Fibroblast of lung (primary cell): ENCODE measurements at regions not wholly inside any gene's neighbourhood (a gene's known extent, or its start where the extent isn't known, plus 50 kb on each side); places are given as distances from the start of the nearest gene placed in this dataset.

Source experiments
- DNase-seq, 2 donors: peaks; one replicate each; pipeline versions ENCODE4 v3.0.0 to v3.0.0-alpha.2; 2010; ENCODE audit warnings: low read depth in 2 of 2
- H2AFZ ChIP-seq: 2 replicates; pipeline ENCODE4 v1.5.1; 2012; ENCODE audit warnings: low read length, control low read depth, inconsistent platforms
- H3K27ac ChIP-seq: 2 replicates; pipeline ENCODE4 v1.5.1; 2011; ENCODE audit warnings: low read length, control low read depth; ENCODE audit not compliant: insufficient read depth
- H3K27me3 ChIP-seq: 2 replicates; pipeline ENCODE4 v1.5.1; 2011; ENCODE audit warnings: mild to moderate bottlenecking, low read length; ENCODE audit not compliant: control insufficient read depth, insufficient read depth
- H3K36me3 ChIP-seq: 2 replicates; pipeline ENCODE4 v1.5.1; 2011; ENCODE audit warnings: low read length; ENCODE audit not compliant: control insufficient read depth, insufficient read depth
- H3K4me1 ChIP-seq: 2 replicates; pipeline ENCODE4 v1.5.1; 2011; ENCODE audit warnings: low read length; ENCODE audit not compliant: control insufficient read depth, insufficient read depth; ENCODE audit errors: extremely low read depth
- H3K4me2 ChIP-seq: 2 replicates; pipeline ENCODE4 v1.5.1; 2011; ENCODE audit warnings: low read length, control low read depth; ENCODE audit not compliant: insufficient read depth; ENCODE audit errors: extremely low read depth
- H3K4me3 ChIP-seq, 4 experiments: fragments of 200-600 bp in 1 of 4; sonication (generic) in 1 of 4; replicated peaks in 1 of 4; 2 replicates each; pipeline ENCODE4 v1.5.1; 2011 to 2016; ENCODE audit warnings: low read length in 4 of 4, low read depth in 3 of 4, mild to moderate bottlenecking in 3 of 4, control low read depth in 2 of 4, inconsistent platforms in 1 of 4, mixed read lengths in 1 of 4; ENCODE audit not compliant: insufficient read depth in 1 of 4; ENCODE audit errors: control extremely low read depth in 1 of 4
- H3K79me2 ChIP-seq: 2 replicates; pipeline ENCODE4 v1.5.1; 2012; ENCODE audit warnings: mild to moderate bottlenecking, low read length, inconsistent platforms; ENCODE audit not compliant: control insufficient read depth, insufficient read depth
- H3K9ac ChIP-seq: 2 replicates; pipeline ENCODE4 v1.5.1; 2011; ENCODE audit warnings: mild to moderate bottlenecking, low read length, control low read depth; ENCODE audit not compliant: insufficient read depth
- H3K9me3 ChIP-seq: 2 replicates; pipeline ENCODE4 v1.5.1; 2012; ENCODE audit warnings: low read depth, low read length; ENCODE audit not compliant: control insufficient read depth, insufficient read depth
- H4K20me1 ChIP-seq: 2 replicates; pipeline ENCODE4 v1.5.1; 2011; ENCODE audit warnings: low read length; ENCODE audit not compliant: control insufficient read depth, insufficient read depth; ENCODE audit errors: extremely low read depth
- EZH2 ChIP-seq: IDR thresholded peaks from 2 replicates; pipeline ENCODE4 v1.5.1; 2012; ENCODE audit warnings: low read length, control low read depth, mild to moderate bottlenecking; ENCODE audit errors: missing control alignments
- TF ChIP-seq, protein P1 (sequence below), 2 donors: IDR thresholded peaks in 1 of 2; conservative IDR thresholded peaks in 1 of 2; 1 replicate in 1 of 2; 2 replicates in 1 of 2; pipeline ENCODE4 v1.5.1; 2011 to 2012; ENCODE audit warnings: low read length in 2 of 2, control low read depth in 1 of 2, inconsistent platforms in 1 of 2, low read depth in 1 of 2, mild to moderate bottlenecking in 1 of 2

DNA sequence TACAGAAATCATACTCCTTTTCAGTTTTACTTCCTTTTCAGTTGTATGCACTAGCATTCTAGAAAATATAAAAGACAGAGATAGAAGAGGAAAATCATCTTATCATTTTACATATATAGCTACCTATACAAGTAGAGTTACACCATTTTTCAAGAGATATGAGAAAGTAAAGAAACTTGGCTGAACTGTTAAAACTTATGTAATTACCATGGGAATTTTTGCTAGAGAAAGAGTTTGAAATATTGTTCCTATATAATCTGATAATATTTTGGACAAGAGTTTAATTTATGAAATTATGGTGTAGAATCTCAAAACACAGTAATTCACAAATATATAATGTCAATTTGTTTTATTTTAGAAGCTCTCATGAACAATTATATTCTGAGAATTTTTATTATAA, 180.8 kb downstream of the PLPPR4 start:
- H2AFZ ChIP-seq = no peak overlapping the region
- H3K9me3 ChIP-seq = no peaks in the 10 kb centered on the region
- peaks cover 4% of the 10 kb centered on the region for H3K4me1 ChIP-seq
- no peak overlapping the region for H3K27ac ChIP-seq
- H3K9ac ChIP-seq = no peak overlapping the region
- H3K36me3 ChIP-seq = no peaks in the 10 kb centered on the region
- H4K20me1 ChIP-seq = no peaks in the 10 kb centered on the region
- TF ChIP-seq EZH2 = no peak
- TF ChIP-seq, protein P1, sequence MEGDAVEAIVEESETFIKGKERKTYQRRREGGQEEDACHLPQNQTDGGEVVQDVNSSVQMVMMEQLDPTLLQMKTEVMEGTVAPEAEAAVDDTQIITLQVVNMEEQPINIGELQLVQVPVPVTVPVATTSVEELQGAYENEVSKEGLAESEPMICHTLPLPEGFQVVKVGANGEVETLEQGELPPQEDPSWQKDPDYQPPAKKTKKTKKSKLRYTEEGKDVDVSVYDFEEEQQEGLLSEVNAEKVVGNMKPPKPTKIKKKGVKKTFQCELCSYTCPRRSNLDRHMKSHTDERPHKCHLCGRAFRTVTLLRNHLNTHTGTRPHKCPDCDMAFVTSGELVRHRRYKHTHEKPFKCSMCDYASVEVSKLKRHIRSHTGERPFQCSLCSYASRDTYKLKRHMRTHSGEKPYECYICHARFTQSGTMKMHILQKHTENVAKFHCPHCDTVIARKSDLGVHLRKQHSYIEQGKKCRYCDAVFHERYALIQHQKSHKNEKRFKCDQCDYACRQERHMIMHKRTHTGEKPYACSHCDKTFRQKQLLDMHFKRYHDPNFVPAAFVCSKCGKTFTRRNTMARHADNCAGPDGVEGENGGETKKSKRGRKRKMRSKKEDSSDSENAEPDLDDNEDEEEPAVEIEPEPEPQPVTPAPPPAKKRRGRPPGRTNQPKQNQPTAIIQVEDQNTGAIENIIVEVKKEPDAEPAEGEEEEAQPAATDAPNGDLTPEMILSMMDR (conservative IDR thresholded peaks at IDR 0.05 in 1 of 2, IDR thresholded peaks at IDR 0.05 in 1 of 2; ENCODE audit: low read depth in 1 of 2, low read length in 2 of 2) = no peak
- no peak for DNase-seq
- no peak overlapping the region for H3K4me2 ChIP-seq
- H3K27me3 ChIP-seq = no peaks in the 10 kb centered on the region
- H3K4me3 ChIP-seq = no peak overlapping the region
- no peaks in the 10 kb centered on the region for H3K79me2 ChIP-seq

DNA sequence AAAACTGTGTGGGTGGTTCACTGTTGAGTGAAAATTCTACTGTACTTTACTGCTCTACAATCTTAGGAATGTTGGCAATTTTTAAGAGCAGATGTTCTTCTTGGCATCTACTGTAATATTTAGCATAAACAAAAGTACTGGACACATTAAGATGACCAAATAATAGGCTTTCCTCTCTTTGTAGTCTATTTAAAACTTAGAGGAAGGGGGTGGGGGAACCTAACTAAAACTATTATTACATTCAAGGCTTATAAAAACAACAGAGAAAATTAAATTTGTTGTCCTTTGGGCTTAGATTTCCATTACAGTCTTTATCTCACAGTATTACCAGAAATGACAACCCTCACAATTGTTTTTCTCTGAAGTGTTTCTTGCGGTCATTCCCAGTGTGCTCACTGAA, 181.2 kb downstream of the PLPPR4 start:
- Histone ChIP-seq H2AFZ (no peak overlapping the region), H3K4me2 (peak overlapping the region; percentile 65), H3K27ac (no peak overlapping the region), H3K27me3 (no peaks in the 10 kb centered on the region), H4K20me1 (no peaks in the 10 kb centered on the region), H3K36me3 (no peaks in the 10 kb centered on the region), H3K4me1 (peaks cover 4% of the 10 kb centered on the region), H3K4me3 (no peak overlapping the region), H3K79me2 (no peaks in the 10 kb centered on the region), H3K9ac (no peak overlapping the region), H3K9me3 (no peaks in the 10 kb centered on the region)
- DNase-seq = peak; percentile 48 to 87
- no peak for TF ChIP-seq EZH2
- TF ChIP-seq, protein P1 (conservative IDR thresholded peaks at IDR 0.05 in 1 of 2, IDR thresholded peaks at IDR 0.05 in 1 of 2; ENCODE audit: low read depth in 1 of 2, low read length in 2 of 2) = no peak

DNA sequence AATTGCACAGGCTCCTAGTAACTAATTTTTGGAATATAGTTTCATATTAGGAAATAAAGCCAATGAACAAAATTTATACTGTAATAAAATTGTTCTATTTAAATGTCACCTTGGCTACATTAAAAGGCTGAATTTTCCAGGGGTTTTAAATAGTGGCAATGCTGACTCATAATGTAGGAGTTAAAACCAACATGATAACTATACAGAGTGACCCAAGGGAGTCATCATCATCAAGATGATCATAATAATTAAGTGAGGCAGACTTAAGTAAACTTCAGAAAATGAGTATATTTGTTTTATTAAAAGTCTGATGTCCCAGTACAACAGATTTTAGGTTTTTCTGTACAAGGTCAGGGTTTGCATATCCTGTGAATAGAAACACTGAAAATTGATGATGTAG, 183.4 kb downstream of the PLPPR4 start:
- peak in 1 of 2 donors; percentile 49 for DNase-seq
- H3K9ac ChIP-seq = no peak overlapping the region
- no peaks in the 10 kb centered on the region for H3K27me3 ChIP-seq
- H4K20me1 ChIP-seq = no peaks in the 10 kb centered on the region
- no peak overlapping the region for H3K4me3 ChIP-seq
- H3K27ac ChIP-seq = no peak overlapping the region
- H3K4me1 ChIP-seq = peaks cover 2% of the 10 kb centered on the region
- no peaks in the 10 kb centered on the region for H3K36me3 ChIP-seq
- no peak overlapping the region for H2AFZ ChIP-seq
- H3K79me2 ChIP-seq = no peaks in the 10 kb centered on the region
- H3K9me3 ChIP-seq = no peaks in the 10 kb centered on the region
- no peak overlapping the region for H3K4me2 ChIP-seq
- TF ChIP-seq, protein P1 (conservative IDR thresholded peaks at IDR 0.05 in 1 of 2, IDR thresholded peaks at IDR 0.05 in 1 of 2; ENCODE audit: low read depth in 1 of 2, low read length in 2 of 2) = no peak
- no peak for TF ChIP-seq EZH2
